GM23338 (cell line): ENCODE measurements at regions not wholly inside any gene's neighbourhood (a gene's known extent, or its start where the extent isn't known, plus 50 kb on each side); places are given as distances from the start of the nearest gene placed in this dataset.

ENCODE experiments used
- ATAC-seq: fragments of 200-7000 bp; cut with Tn5 transposase; 3 replicates; pipeline ENCODE4 v1.9.1; 2020
- DNase-seq: peaks from one replicate; pipeline ENCODE4 v3.0.0-alpha.2; 2015; ENCODE audit warnings: low spot score
- H2AFZ ChIP-seq: fragments of 200-600 bp; sonication (generic); 2 replicates; pipeline ENCODE4 v1.8.0; 2016; ENCODE audit warnings: antibody characterized with exemption, mild to moderate bottlenecking, moderate library complexity
- H3F3A ChIP-seq: fragments of 200-600 bp; sonication (generic); replicated peaks from 2 replicates; pipeline ENCODE4 v1.8.0; 2017; ENCODE audit warnings: antibody characterized with exemption, mixed run types, low read depth
- H3K27ac ChIP-seq: fragments of 200-600 bp; sonication (generic); 2 replicates; pipeline ENCODE4 v1.6.1; 2016; ENCODE audit warnings: low read depth
- H3K27me3 ChIP-seq: fragments of 200-600 bp; sonication (generic); 2 replicates; pipeline ENCODE4 v1.8.0; 2016; ENCODE audit warnings: mild to moderate bottlenecking, mixed run types, moderate library complexity; ENCODE audit not compliant: insufficient read depth
- H3K36me3 ChIP-seq: fragments of 200-600 bp; sonication (generic); 2 replicates; pipeline ENCODE4 v1.8.0; 2016; ENCODE audit warnings: mild to moderate bottlenecking; ENCODE audit not compliant: insufficient read depth
- H3K4me1 ChIP-seq: fragments of 200-600 bp; sonication (generic); 2 replicates; pipeline ENCODE4 v1.8.0; 2016; ENCODE audit warnings: mild to moderate bottlenecking, moderate library complexity; ENCODE audit not compliant: insufficient read depth
- H3K4me2 ChIP-seq: fragments of 200-600 bp; sonication (generic); 2 replicates; pipeline ENCODE4 v1.7.1; 2017; ENCODE audit warnings: mixed run types
- H3K4me3 ChIP-seq: fragments of 200-600 bp; sonication (generic); 2 replicates; pipeline ENCODE4 v1.6.1; 2016; ENCODE audit warnings: mixed run types
- H3K79me2 ChIP-seq: fragments of 200-600 bp; sonication (generic); replicated peaks from 2 replicates; pipeline ENCODE4 v1.8.0; 2017; ENCODE audit warnings: mild to moderate bottlenecking; ENCODE audit not compliant: insufficient read depth
- H3K9me2 ChIP-seq: fragments of 200-600 bp; sonication (generic); 2 replicates; pipeline ENCODE4 v1.8.0; 2017; ENCODE audit not compliant: insufficient read depth
- H4K20me1 ChIP-seq: fragments of 200-600 bp; sonication (generic); replicated peaks from 2 replicates; pipeline ENCODE4 v1.8.0; 2017; ENCODE audit warnings: mild to moderate bottlenecking; ENCODE audit not compliant: insufficient read depth
- H3K27ac Mint-ChIP-seq: 2 replicates; pipeline ENCODE4 v1.8.0; 2020; ENCODE audit warnings: inconsistent platforms, mild to moderate bottlenecking, moderate library complexity, mixed read lengths
- H3K27me3 Mint-ChIP-seq: 3 replicates; pipeline ENCODE4 v1.8.0; 2022; ENCODE audit warnings: low read depth, mild to moderate bottlenecking, moderate library complexity, mixed read lengths, inconsistent platforms; ENCODE audit not compliant: insufficient read depth, poor library complexity
- H3K36me3 Mint-ChIP-seq: 3 replicates; pipeline ENCODE4 v1.8.0; 2021; ENCODE audit warnings: low read depth, mild to moderate bottlenecking, inconsistent platforms, moderate library complexity, mixed read lengths
- H3K4me1 Mint-ChIP-seq: 3 replicates; pipeline ENCODE4 v1.8.0; 2020; ENCODE audit warnings: mild to moderate bottlenecking, inconsistent platforms, mixed read lengths
- H3K4me3 Mint-ChIP-seq: 3 replicates; pipeline ENCODE4 v1.8.0; 2021; ENCODE audit warnings: moderate library complexity, mild to moderate bottlenecking, inconsistent platforms, mixed read lengths
- H3K9me3 Mint-ChIP-seq: 3 replicates; pipeline ENCODE4 v1.8.0; 2020; ENCODE audit warnings: moderate library complexity, mild to moderate bottlenecking, inconsistent platforms, mixed read lengths
- CTCF ChIP-seq, 2 experiments: fragments of 200-600 bp in 1 of 2; sonication (generic) in 1 of 2; conservative IDR thresholded peaks; 2 replicates each; pipeline versions ENCODE4 v1.5.1 to v1.6.1; 2016 to 2017; ENCODE audit warnings: antibody characterized with exemption in 2 of 2, low read depth in 2 of 2, mild to moderate bottlenecking in 2 of 2, moderate library complexity in 1 of 2
- ETS1 ChIP-seq: IDR thresholded peaks from 2 replicates; pipeline ENCODE4 v1.6.1; 2016; ENCODE audit warnings: antibody characterized with exemption
- EZH2phosphoT487 ChIP-seq: fragments of 200-600 bp; sonication (generic); IDR thresholded peaks from one replicate; pipeline ENCODE4 v1.8.1; 2018; ENCODE audit warnings: antibody characterized with exemption; ENCODE audit not compliant: unreplicated experiment
- JUNB ChIP-seq: IDR thresholded peaks from one replicate; pipeline ENCODE4 v1.6.1; 2016; ENCODE audit warnings: antibody characterized with exemption; ENCODE audit not compliant: unreplicated experiment
- POLR2AphosphoS5 ChIP-seq: IDR thresholded peaks from 2 replicates; pipeline ENCODE4 v1.6.1; 2016; ENCODE audit warnings: antibody characterized with exemption, low read depth
- STAT1 ChIP-seq: IDR thresholded peaks from one replicate; pipeline ENCODE4 v1.6.1; 2016; ENCODE audit warnings: antibody characterized with exemption; ENCODE audit not compliant: unreplicated experiment
- ZNF462 ChIP-seq: fragments of 250-450 bp; sonication (Bioruptor Pico); IDR thresholded peaks from 2 replicates; pipeline ENCODE4 v1.5.0; 2020; ENCODE audit warnings: mild to moderate bottlenecking, moderate library complexity

- no peaks in the 10 kb centered on the region for H4K20me1 ChIP-seq
- H3K36me3 ChIP-seq = no peaks in the 10 kb centered on the region
- Mint-ChIP-seq H3K4me3 (no peak overlapping the region), H3K27ac (no peak overlapping the region), H3K4me1 (peaks cover 8% of the 10 kb centered on the region), H3K36me3 (peaks cover 6% of the 10 kb centered on the region; the same call in 1 of the 3 replicates), H3K27me3 (peaks cover 1% of the 10 kb centered on the region), H3K9me3 (peaks cover 6% of the 10 kb centered on the region)
- H3K4me3 ChIP-seq = no peak overlapping the region
- H3F3A ChIP-seq = no peaks in the 10 kb centered on the region
- no peak overlapping the region for H3K27ac ChIP-seq
- no peaks in the 10 kb centered on the region for H3K27me3 ChIP-seq
- no peak overlapping the region for H3K4me2 ChIP-seq
- H3K9me2 ChIP-seq = peaks cover 12% of the 10 kb centered on the region; the same call in 1 of the 2 replicates
- H2AFZ ChIP-seq = no peak overlapping the region
- ATAC-seq (no peak), DNase-seq (no peak)
- peaks cover 15% of the 10 kb centered on the region; the same call in 1 of the 2 replicates for H3K4me1 ChIP-seq
- TF ChIP-seq ZNF462 (CRISPR knock-in tag) = no peak
- TF ChIP-seq ETS1 = no peak
- no peak for TF ChIP-seq STAT1
- TF ChIP-seq EZH2phosphoT487 = no peak
- TF ChIP-seq CTCF (conservative IDR thresholded peaks at IDR 0.05; ENCODE audit: low read depth in 2 of 2) = no peak
- TF ChIP-seq POLR2AphosphoS5 = no peak
- no peak for TF ChIP-seq JUNB
- no peaks in the 10 kb centered on the region for H3K79me2 ChIP-seq
Observed at GRCh38 chr5:74950836-74951515, 84.8 kb upstream of the FAM169A start.
